ENCODE measurements at regions not wholly inside any gene's neighbourhood (a gene's known extent, or its start where the extent isn't known, plus 50 kb on each side); places are given as distances from the start of the nearest gene placed in this dataset.

DNA sequence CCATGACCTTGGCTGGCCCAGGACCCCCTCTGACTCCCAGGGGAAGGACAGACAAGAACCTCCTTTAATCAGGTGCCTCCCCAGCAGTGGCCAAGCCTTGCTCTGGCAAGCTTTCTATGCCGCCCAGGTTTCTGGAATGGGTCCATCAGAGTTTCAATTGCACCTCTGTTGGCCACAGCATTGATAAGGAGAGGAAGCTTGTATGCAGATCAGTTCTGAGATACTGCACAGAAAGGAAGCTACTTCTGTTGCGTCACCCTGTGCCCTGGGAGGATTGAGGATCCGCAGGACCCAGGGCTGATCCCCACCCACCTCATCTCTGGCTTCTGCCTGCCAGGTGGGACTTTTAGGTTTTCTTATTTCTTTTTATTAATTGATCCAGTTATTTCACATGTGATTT lies 167.2 kb downstream of the TFAP2C start:
- no peaks in the 10 kb centered on the region for H3K9me2 ChIP-seq (ENCODE audit: low read depth, low read length)
- H3K9ac ChIP-seq (ENCODE audit: low read length) = no peak overlapping the region
- no peak for TF ChIP-seq EZH2 (IDR thresholded peaks at IDR 0.05; ENCODE audit: borderline replicate concordance, low read length)
- TF ChIP-seq, protein P1, sequence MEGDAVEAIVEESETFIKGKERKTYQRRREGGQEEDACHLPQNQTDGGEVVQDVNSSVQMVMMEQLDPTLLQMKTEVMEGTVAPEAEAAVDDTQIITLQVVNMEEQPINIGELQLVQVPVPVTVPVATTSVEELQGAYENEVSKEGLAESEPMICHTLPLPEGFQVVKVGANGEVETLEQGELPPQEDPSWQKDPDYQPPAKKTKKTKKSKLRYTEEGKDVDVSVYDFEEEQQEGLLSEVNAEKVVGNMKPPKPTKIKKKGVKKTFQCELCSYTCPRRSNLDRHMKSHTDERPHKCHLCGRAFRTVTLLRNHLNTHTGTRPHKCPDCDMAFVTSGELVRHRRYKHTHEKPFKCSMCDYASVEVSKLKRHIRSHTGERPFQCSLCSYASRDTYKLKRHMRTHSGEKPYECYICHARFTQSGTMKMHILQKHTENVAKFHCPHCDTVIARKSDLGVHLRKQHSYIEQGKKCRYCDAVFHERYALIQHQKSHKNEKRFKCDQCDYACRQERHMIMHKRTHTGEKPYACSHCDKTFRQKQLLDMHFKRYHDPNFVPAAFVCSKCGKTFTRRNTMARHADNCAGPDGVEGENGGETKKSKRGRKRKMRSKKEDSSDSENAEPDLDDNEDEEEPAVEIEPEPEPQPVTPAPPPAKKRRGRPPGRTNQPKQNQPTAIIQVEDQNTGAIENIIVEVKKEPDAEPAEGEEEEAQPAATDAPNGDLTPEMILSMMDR (IDR thresholded peaks at IDR 0.05; ENCODE audit: low read length) = no peak
- no peak overlapping the region for H3K27ac ChIP-seq (ENCODE audit: low read depth, low read length, poor library complexity, severe bottlenecking)
- no peak overlapping the region for H3K4me2 ChIP-seq (ENCODE audit: low read length)
- H3K9me3 ChIP-seq (ENCODE audit: low read length) = no peaks in the 10 kb centered on the region
- no peaks in the 10 kb centered on the region for H3F3A ChIP-seq (ENCODE audit: insufficient read depth, low read length)
- no peaks in the 10 kb centered on the region for H3K79me2 ChIP-seq (ENCODE audit: insufficient read depth, low read length)
- H3K4me3 ChIP-seq (ENCODE audit: low read depth, low read length, poor library complexity, severe bottlenecking) = no peak overlapping the region
- no peaks in the 10 kb centered on the region for H3K36me3 ChIP-seq (ENCODE audit: insufficient read depth, low read length)
- no peak overlapping the region for H2AFZ ChIP-seq (ENCODE audit: low read length)
- H4K20me1 ChIP-seq (ENCODE audit: insufficient read depth, low read length) = no peaks in the 10 kb centered on the region
- H3K27me3 ChIP-seq (ENCODE audit: insufficient read depth, low read length) = peaks cover 11% of the 10 kb centered on the region; the same call in 1 of the 2 replicates
- H3K4me1 ChIP-seq (ENCODE audit: insufficient read depth, low read length, severe bottlenecking) = no peaks in the 10 kb centered on the region

DNA sequence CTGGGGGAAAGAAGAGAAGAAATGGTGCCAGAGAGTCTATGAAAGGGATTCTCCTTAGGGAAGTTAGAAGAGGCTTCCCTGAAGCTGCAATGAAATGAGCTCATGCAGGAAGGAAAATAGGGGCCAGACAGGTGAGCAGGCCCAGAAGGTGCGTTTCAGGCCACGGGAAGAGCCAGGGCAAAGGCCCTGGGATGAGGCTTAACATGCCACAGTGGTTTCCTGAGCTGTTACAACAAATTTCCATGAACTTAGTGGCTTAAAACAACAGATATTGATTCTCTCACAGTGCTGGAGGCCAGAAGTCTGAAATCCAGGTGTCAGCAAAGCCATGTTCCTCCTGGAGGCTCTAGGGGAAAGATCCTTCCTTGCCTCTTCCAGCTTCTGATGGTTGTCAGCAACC lies 167.9 kb downstream of the TFAP2C start:
- no peaks in the 10 kb centered on the region for H3F3A ChIP-seq (ENCODE audit: insufficient read depth, low read length)
- TF ChIP-seq, protein P1 (IDR thresholded peaks at IDR 0.05; ENCODE audit: low read length) = no peak
- TF ChIP-seq EZH2 (IDR thresholded peaks at IDR 0.05; ENCODE audit: borderline replicate concordance, low read length) = no peak
- no peak overlapping the region for H3K9ac ChIP-seq (ENCODE audit: low read length)
- peaks cover 11% of the 10 kb centered on the region; the same call in 1 of the 2 replicates for H3K27me3 ChIP-seq (ENCODE audit: insufficient read depth, low read length)
- H3K79me2 ChIP-seq (ENCODE audit: insufficient read depth, low read length) = no peaks in the 10 kb centered on the region
- H4K20me1 ChIP-seq (ENCODE audit: insufficient read depth, low read length) = no peaks in the 10 kb centered on the region
- no peaks in the 10 kb centered on the region for H3K36me3 ChIP-seq (ENCODE audit: insufficient read depth, low read length)
- H3K9me2 ChIP-seq (ENCODE audit: low read depth, low read length) = no peaks in the 10 kb centered on the region
- H3K4me1 ChIP-seq (ENCODE audit: insufficient read depth, low read length, severe bottlenecking) = no peaks in the 10 kb centered on the region
- no peak overlapping the region for H3K27ac ChIP-seq (ENCODE audit: low read depth, low read length, poor library complexity, severe bottlenecking)
- no peak overlapping the region for H3K4me3 ChIP-seq (ENCODE audit: low read depth, low read length, poor library complexity, severe bottlenecking)
- no peak overlapping the region for H3K4me2 ChIP-seq (ENCODE audit: low read length)
- H3K9me3 ChIP-seq (ENCODE audit: low read length) = no peaks in the 10 kb centered on the region
- H2AFZ ChIP-seq (ENCODE audit: low read length) = no peak overlapping the region

DNA sequence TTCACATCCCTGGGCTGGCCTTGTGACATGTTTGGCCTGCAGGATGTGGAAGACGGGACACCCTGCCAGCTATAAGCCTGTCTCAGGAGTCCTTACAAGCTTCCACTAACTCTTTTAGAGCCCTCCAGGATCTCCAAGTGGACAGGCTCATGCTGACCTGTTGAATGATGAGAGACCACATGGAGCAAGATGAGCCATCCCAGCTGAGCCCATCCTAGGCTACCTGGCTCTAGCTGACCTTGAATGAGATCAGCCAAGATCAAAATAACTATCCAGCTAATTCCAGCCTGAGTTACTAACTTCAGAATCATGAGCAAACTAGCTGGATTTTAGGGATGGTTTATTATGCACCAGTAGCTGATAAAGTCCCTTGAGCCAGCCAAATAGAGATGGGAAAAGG lies 169.5 kb downstream of the TFAP2C start:
- no peaks in the 10 kb centered on the region for H3F3A ChIP-seq (ENCODE audit: insufficient read depth, low read length)
- H4K20me1 ChIP-seq (ENCODE audit: insufficient read depth, low read length) = no peaks in the 10 kb centered on the region
- no peak overlapping the region for H3K9ac ChIP-seq (ENCODE audit: low read length)
- H3K4me1 ChIP-seq (ENCODE audit: insufficient read depth, low read length, severe bottlenecking) = no peaks in the 10 kb centered on the region
- no peaks in the 10 kb centered on the region for H3K9me2 ChIP-seq (ENCODE audit: low read depth, low read length)
- no peaks in the 10 kb centered on the region for H3K9me3 ChIP-seq (ENCODE audit: low read length)
- H2AFZ ChIP-seq (ENCODE audit: low read length) = no peak overlapping the region
- peaks cover 11% of the 10 kb centered on the region; the same call in 1 of the 2 replicates for H3K27me3 ChIP-seq (ENCODE audit: insufficient read depth, low read length)
- H3K79me2 ChIP-seq (ENCODE audit: insufficient read depth, low read length) = no peaks in the 10 kb centered on the region
- TF ChIP-seq, protein P1 (IDR thresholded peaks at IDR 0.05; ENCODE audit: low read length) = no peak
- TF ChIP-seq EZH2 (IDR thresholded peaks at IDR 0.05; ENCODE audit: borderline replicate concordance, low read length) = no peak
- H3K36me3 ChIP-seq (ENCODE audit: insufficient read depth, low read length) = no peaks in the 10 kb centered on the region
- H3K27ac ChIP-seq (ENCODE audit: low read depth, low read length, poor library complexity, severe bottlenecking) = no peak overlapping the region
- H3K4me2 ChIP-seq (ENCODE audit: low read length) = no peak overlapping the region
- H3K4me3 ChIP-seq (ENCODE audit: low read depth, low read length, poor library complexity, severe bottlenecking) = no peak overlapping the region
